Testis (tissue), 2 donors: ENCODE measurements at regions not wholly inside any gene's neighbourhood (a gene's known extent, or its start where the extent isn't known, plus 50 kb on each side); places are given as distances from the start of the nearest gene placed in this dataset.

Source experiments
- CTCF ChIP-seq, 3 experiments: fragments of 450-650 bp in 2 of 3; fragments of 200-600 bp in 1 of 3; sonication (generic) in 1 of 3; IDR thresholded peaks; one replicate each; pipeline ENCODE4 v1.5.1; 2016 to 2019; ENCODE audit warnings: antibody characterized with exemption in 3 of 3, mild to moderate bottlenecking in 2 of 3, moderate library complexity in 1 of 3
- POLR2A ChIP-seq: fragments of 450-650 bp; IDR thresholded peaks from one replicate; pipeline ENCODE4 v1.6.1; 2017; ENCODE audit warnings: antibody characterized with exemption, mild to moderate bottlenecking, moderate library complexity

- TF ChIP-seq POLR2A (no peak), CTCF (IDR thresholded peaks at IDR 0.05) (no peak)
These were observed 85.0 kb upstream of the RCN1 start for GRCh38 chr11:32005786-32006416.
